ENCODE measurements at regions not wholly inside any gene's neighbourhood (a gene's known extent, or its start where the extent isn't known, plus 50 kb on each side); places are given as distances from the start of the nearest gene placed in this dataset.
"Not testable (repeated sequence)": the region's sequence is repeated elsewhere in the genome, so short reads cannot be mapped to it uniquely, and the experiment has no call there.

GRCh38 chr16:60989592-60989991 lies 1046.6 kb downstream of the CDH8 start:
- 55 to 66% (median 56%) methylated on average over 5 of the region's 5 CpGs for WGBS, 3 donors

GRCh38 chr16:60979119-60979518 lies 1057.1 kb downstream of the CDH8 start:
- no peak overlapping the region for H3K27ac ChIP-seq (ENCODE audit: low read depth in 1 of 3, low read length in 2 of 3)
- no peaks in the 10 kb centered on the region for H3K4me1 ChIP-seq (ENCODE audit: control insufficient read depth in 3 of 3, insufficient read depth in 2 of 3, low read depth in 1 of 3, low read length in 2 of 3)
- H3K4me3 ChIP-seq (ENCODE audit: low read depth in 1 of 3, low read length in 3 of 3), result no peak overlapping the region
- no peak for DNase-seq
- H3K36me3 ChIP-seq (ENCODE audit: control insufficient read depth in 3 of 3, insufficient read depth in 2 of 3, low read depth in 1 of 3, low read length in 3 of 3), result no peaks in the 10 kb centered on the region
- H3K27me3 ChIP-seq (ENCODE audit: control insufficient read depth in 3 of 3, insufficient read depth in 3 of 3, low read length in 3 of 3), result no peaks in the 10 kb centered on the region
- FAIRE-seq, result no peak
- H3K9me3 ChIP-seq (ENCODE audit: control insufficient read depth in 2 of 2, insufficient read depth in 1 of 2, low read depth in 1 of 2, low read length in 1 of 2), result peaks cover 2% of the 10 kb centered on the region in 2 donors
- WGBS, 3 donors, result 56 to 93% (median 58%) methylated on average over 2 of the region's 2 CpGs

More at GRCh38 chr16:60989592-60989991, 1046.6 kb downstream of the CDH8 start:
- Histone ChIP-seq H3K36me3 (ENCODE audit: control insufficient read depth in 3 of 3, insufficient read depth in 2 of 3, low read depth in 1 of 3, low read length in 3 of 3) (no peaks in the 10 kb centered on the region), H3K4me3 (ENCODE audit: low read depth in 1 of 3, low read length in 3 of 3) (no peak overlapping the region), H3K9me3 (ENCODE audit: control insufficient read depth in 2 of 2, insufficient read depth in 1 of 2, low read depth in 1 of 2, low read length in 1 of 2) (no peaks in the 10 kb centered on the region), H3K4me1 (ENCODE audit: control insufficient read depth in 3 of 3, insufficient read depth in 2 of 3, low read depth in 1 of 3, low read length in 2 of 3) (no peaks in the 10 kb centered on the region), H3K27me3 (ENCODE audit: control insufficient read depth in 3 of 3, insufficient read depth in 3 of 3, low read length in 3 of 3) (no peaks in the 10 kb centered on the region), H3K27ac (ENCODE audit: low read depth in 1 of 3, low read length in 2 of 3) (no peak overlapping the region)
- no peak for DNase-seq
- no peak for FAIRE-seq

- no peak for DNase-seq
- no peaks in the 10 kb centered on the region for H3K9me3 ChIP-seq (ENCODE audit: control insufficient read depth in 2 of 2, insufficient read depth in 1 of 2, low read depth in 1 of 2, low read length in 1 of 2)
- no peak overlapping the region for H3K27ac ChIP-seq (ENCODE audit: low read depth in 1 of 3, low read length in 2 of 3)
- no peaks in the 10 kb centered on the region for H3K4me1 ChIP-seq (ENCODE audit: control insufficient read depth in 3 of 3, insufficient read depth in 2 of 3, low read depth in 1 of 3, low read length in 2 of 3)
- no peak overlapping the region for H3K4me3 ChIP-seq (ENCODE audit: low read depth in 1 of 3, low read length in 3 of 3)
- no peaks in the 10 kb centered on the region for H3K36me3 ChIP-seq (ENCODE audit: control insufficient read depth in 3 of 3, insufficient read depth in 2 of 3, low read depth in 1 of 3, low read length in 3 of 3)
- no peaks in the 10 kb centered on the region for H3K27me3 ChIP-seq (ENCODE audit: control insufficient read depth in 3 of 3, insufficient read depth in 3 of 3, low read length in 3 of 3)
- 66 to 71% (median 67%) methylated on average over 5 of the region's 5 CpGs for WGBS, 3 donors
- FAIRE-seq, result no peak
Measured at GRCh38 chr16:60949800-60950199, 1086.4 kb downstream of the CDH8 start.

GRCh38 chr16:60945225-60945624 lies 1091.0 kb downstream of the CDH8 start:
- WGBS, 3 donors, result 8 to 14% (median 13%) methylated on average over 2 of the region's 2 CpGs
- peak in 1 of 2 donors; percentile 2 for DNase-seq
- Histone ChIP-seq H3K4me3 (ENCODE audit: low read depth in 1 of 3, low read length in 3 of 3) (no peak overlapping the region), H3K36me3 (ENCODE audit: control insufficient read depth in 3 of 3, insufficient read depth in 2 of 3, low read depth in 1 of 3, low read length in 3 of 3) (no peaks in the 10 kb centered on the region), H3K27me3 (ENCODE audit: control insufficient read depth in 3 of 3, insufficient read depth in 3 of 3, low read length in 3 of 3) (no peaks in the 10 kb centered on the region), H3K4me1 (ENCODE audit: control insufficient read depth in 3 of 3, insufficient read depth in 2 of 3, low read depth in 1 of 3, low read length in 2 of 3) (no peaks in the 10 kb centered on the region), H3K27ac (ENCODE audit: low read depth in 1 of 3, low read length in 2 of 3) (no peak overlapping the region), H3K9me3 (ENCODE audit: control insufficient read depth in 2 of 2, insufficient read depth in 1 of 2, low read depth in 1 of 2, low read length in 1 of 2) (no peaks in the 10 kb centered on the region)
- FAIRE-seq, result no peak

GRCh38 chr16:60936189-60936588 lies 1100.0 kb downstream of the CDH8 start:
- not testable (repeated sequence) for FAIRE-seq; H3K36me3 ChIP-seq (ENCODE audit: control insufficient read depth in 3 of 3, insufficient read depth in 2 of 3, low read depth in 1 of 3, low read length in 3 of 3); H3K27ac ChIP-seq (ENCODE audit: low read depth in 1 of 3, low read length in 2 of 3); H3K27me3 ChIP-seq (ENCODE audit: control insufficient read depth in 3 of 3, insufficient read depth in 3 of 3, low read length in 3 of 3); H3K9me3 ChIP-seq (ENCODE audit: control insufficient read depth in 2 of 2, insufficient read depth in 1 of 2, low read depth in 1 of 2, low read length in 1 of 2); H3K4me3 ChIP-seq (ENCODE audit: low read depth in 1 of 3, low read length in 3 of 3); H3K4me1 ChIP-seq (ENCODE audit: control insufficient read depth in 3 of 3, insufficient read depth in 2 of 3, low read depth in 1 of 3, low read length in 2 of 3); DNase-seq
- WGBS, 3 donors, result 88 to 91% (median 88%) methylated on average over 10 of the region's 10 CpGs

GRCh38 chr16:60932600-60932999 lies 1103.6 kb downstream of the CDH8 start:
- 72 to 89% (median 82%) methylated on average over 3 of the region's 3 CpGs for WGBS, 3 donors
- DNase-seq (no peak), FAIRE-seq (no peak)
- no peaks in the 10 kb centered on the region for H3K4me1 ChIP-seq (ENCODE audit: control insufficient read depth in 3 of 3, insufficient read depth in 2 of 3, low read depth in 1 of 3, low read length in 2 of 3)
- H3K36me3 ChIP-seq (ENCODE audit: control insufficient read depth in 3 of 3, insufficient read depth in 2 of 3, low read depth in 1 of 3, low read length in 3 of 3), result no peaks in the 10 kb centered on the region
- no peaks in the 10 kb centered on the region for H3K27me3 ChIP-seq (ENCODE audit: control insufficient read depth in 3 of 3, insufficient read depth in 3 of 3, low read length in 3 of 3)
- H3K9me3 ChIP-seq (ENCODE audit: control insufficient read depth in 2 of 2, insufficient read depth in 1 of 2, low read depth in 1 of 2, low read length in 1 of 2), result peaks cover 0 to 3% of the 10 kb centered on the region in 2 donors
- no peak overlapping the region for H3K4me3 ChIP-seq (ENCODE audit: low read depth in 1 of 3, low read length in 3 of 3)
- H3K27ac ChIP-seq (ENCODE audit: low read depth in 1 of 3, low read length in 2 of 3), result no peak overlapping the region

- no peak for FAIRE-seq
- Histone ChIP-seq H3K9me3 (ENCODE audit: control insufficient read depth in 2 of 2, insufficient read depth in 1 of 2, low read depth in 1 of 2, low read length in 1 of 2) (peaks cover 0 to 1% of the 10 kb centered on the region in 2 donors), H3K4me3 (ENCODE audit: low read depth in 1 of 3, low read length in 3 of 3) (no peak overlapping the region), H3K27ac (ENCODE audit: low read depth in 1 of 3, low read length in 2 of 3) (no peak overlapping the region), H3K27me3 (ENCODE audit: control insufficient read depth in 3 of 3, insufficient read depth in 3 of 3, low read length in 3 of 3) (no peaks in the 10 kb centered on the region), H3K36me3 (ENCODE audit: control insufficient read depth in 3 of 3, insufficient read depth in 2 of 3, low read depth in 1 of 3, low read length in 3 of 3) (no peaks in the 10 kb centered on the region), H3K4me1 (ENCODE audit: control insufficient read depth in 3 of 3, insufficient read depth in 2 of 3, low read depth in 1 of 3, low read length in 2 of 3) (no peaks in the 10 kb centered on the region)
- 67 to 77% (median 71%) methylated on average over 5 of the region's 5 CpGs for WGBS, 3 donors
- no peak for DNase-seq
Measured at GRCh38 chr16:60930291-60930690, 1105.9 kb downstream of the CDH8 start.

- no peak overlapping the region for H3K4me3 ChIP-seq (ENCODE audit: low read depth in 1 of 3, low read length in 3 of 3)
- no peaks in the 10 kb centered on the region for H3K4me1 ChIP-seq (ENCODE audit: control insufficient read depth in 3 of 3, insufficient read depth in 2 of 3, low read depth in 1 of 3, low read length in 2 of 3)
- FAIRE-seq (no peak), DNase-seq (no peak)
- WGBS, 3 donors, result 79 to 86% (median 83%) methylated on average over 2 of the region's 2 CpGs
- H3K27ac ChIP-seq (ENCODE audit: low read depth in 1 of 3, low read length in 2 of 3), result no peak overlapping the region
- no peaks in the 10 kb centered on the region for H3K27me3 ChIP-seq (ENCODE audit: control insufficient read depth in 3 of 3, insufficient read depth in 3 of 3, low read length in 3 of 3)
- no peaks in the 10 kb centered on the region for H3K36me3 ChIP-seq (ENCODE audit: control insufficient read depth in 3 of 3, insufficient read depth in 2 of 3, low read depth in 1 of 3, low read length in 3 of 3)
- peaks cover 0 to 1% of the 10 kb centered on the region in 2 donors for H3K9me3 ChIP-seq (ENCODE audit: control insufficient read depth in 2 of 2, insufficient read depth in 1 of 2, low read depth in 1 of 2, low read length in 1 of 2)
Measured at GRCh38 chr16:60922920-60923319, 1113.3 kb downstream of the CDH8 start.

- no peaks in the 10 kb centered on the region for H3K27me3 ChIP-seq (ENCODE audit: control insufficient read depth in 3 of 3, insufficient read depth in 3 of 3, low read length in 3 of 3)
- H3K27ac ChIP-seq (ENCODE audit: low read depth in 1 of 3, low read length in 2 of 3), result no peak overlapping the region
- DNase-seq (no peak), FAIRE-seq (no peak)
- no peaks in the 10 kb centered on the region for H3K36me3 ChIP-seq (ENCODE audit: control insufficient read depth in 3 of 3, insufficient read depth in 2 of 3, low read depth in 1 of 3, low read length in 3 of 3)
- no peak overlapping the region for H3K4me3 ChIP-seq (ENCODE audit: low read depth in 1 of 3, low read length in 3 of 3)
- H3K4me1 ChIP-seq (ENCODE audit: control insufficient read depth in 3 of 3, insufficient read depth in 2 of 3, low read depth in 1 of 3, low read length in 2 of 3), result no peaks in the 10 kb centered on the region
- H3K9me3 ChIP-seq (ENCODE audit: control insufficient read depth in 2 of 2, insufficient read depth in 1 of 2, low read depth in 1 of 2, low read length in 1 of 2), result peaks cover 0 to 2% of the 10 kb centered on the region in 2 donors
- WGBS, 3 donors, result 73 to 87% (median 86%) methylated on average over 3 of the region's 3 CpGs
Measured at GRCh38 chr16:60914334-60914733, 1121.9 kb downstream of the CDH8 start.

Data from small intestine (tissue), 7 donors.